Activated T-cell treated with anti-CD3 and anti-CD28 coated beads, Interleukin-2, amount 50 U/mL, for 72 hours (primary cell): ENCODE measurements at regions not wholly inside any gene's neighbourhood (a gene's known extent, or its start where the extent isn't known, plus 50 kb on each side); places are given as distances from the start of the nearest gene placed in this dataset.

Experiments
- ATAC-seq, 2 donors: fragments of 150-1000 bp; cut with Tn5 transposase; replicated peaks in 1 of 2; 2 replicates each; pipeline ENCODE4 v1.10.0; 2021; ENCODE audit warnings: moderate library complexity in 2 of 2, mild to moderate bottlenecking in 1 of 2
- DNase-seq, 2 donors: peaks; one replicate each; pipeline ENCODE4 v3.0.0; 2021 to 2022; ENCODE audit warnings: mixed read lengths in 1 of 2
- H3K27ac Mint-ChIP-seq: one replicate; pipeline ENCODE4 v1.8.0; 2022; ENCODE audit warnings: mild to moderate bottlenecking, moderate library complexity, mixed read lengths
- H3K27me3 Mint-ChIP-seq: one replicate; pipeline ENCODE4 v1.8.0; 2022; ENCODE audit warnings: low read depth, mixed read lengths
- H3K36me3 Mint-ChIP-seq, 2 donors: one replicate each; pipeline ENCODE4 v1.8.0; 2022; ENCODE audit warnings: mixed read lengths in 2 of 2, mild to moderate bottlenecking in 1 of 2; ENCODE audit not compliant: insufficient read depth in 2 of 2
- H3K4me1 Mint-ChIP-seq: one replicate; pipeline ENCODE4 v1.8.0; 2022; ENCODE audit warnings: low read depth, mixed read lengths
- H3K4me3 Mint-ChIP-seq, 2 donors: one replicate each; pipeline ENCODE4 v1.8.0; 2022; ENCODE audit warnings: mild to moderate bottlenecking in 2 of 2, mixed read lengths in 2 of 2, moderate library complexity in 2 of 2
- H3K9me3 Mint-ChIP-seq, 2 donors: one replicate each; pipeline ENCODE4 v1.8.0; 2022; ENCODE audit warnings: mixed read lengths in 2 of 2

- H3K4me1 Mint-ChIP-seq = no peaks in the 10 kb centered on the region
- no peaks in the 10 kb centered on the region for H3K9me3 Mint-ChIP-seq
- H3K4me3 Mint-ChIP-seq = no peak overlapping the region
- H3K36me3 Mint-ChIP-seq = no peaks in the 10 kb centered on the region
- H3K27me3 Mint-ChIP-seq = no peaks in the 10 kb centered on the region
- H3K27ac Mint-ChIP-seq = no peak overlapping the region
- DNase-seq = no peak
- ATAC-seq = no peak
Measured at GRCh38 chr3:103372031-103372430, 937.2 kb downstream of the ZPLD1 start.

GRCh38 chr3:103380391-103380790, 945.6 kb downstream of the ZPLD1 start:
- H3K36me3 Mint-ChIP-seq = no peaks in the 10 kb centered on the region
- no peak overlapping the region for H3K27ac Mint-ChIP-seq
- H3K4me3 Mint-ChIP-seq = no peak overlapping the region
- no peak for ATAC-seq
- no peaks in the 10 kb centered on the region for H3K27me3 Mint-ChIP-seq
- no peak for DNase-seq
- no peaks in the 10 kb centered on the region for H3K4me1 Mint-ChIP-seq
- peaks cover 0 to 2% of the 10 kb centered on the region in 2 donors for H3K9me3 Mint-ChIP-seq

- Mint-ChIP-seq H3K36me3 (no peaks in the 10 kb centered on the region), H3K4me1 (no peaks in the 10 kb centered on the region), H3K27me3 (no peaks in the 10 kb centered on the region), H3K9me3 (peaks cover 0 to 2% of the 10 kb centered on the region in 2 donors), H3K27ac (no peak overlapping the region), H3K4me3 (no peak overlapping the region)
- DNase-seq (no peak), ATAC-seq (no peak)
Measured at GRCh38 chr3:103381296-103382079, 946.7 kb downstream of the ZPLD1 start.

- no peaks in the 10 kb centered on the region for H3K4me1 Mint-ChIP-seq
- peaks cover 0 to 4% of the 10 kb centered on the region in 2 donors for H3K9me3 Mint-ChIP-seq
Measured at GRCh38 chr3:103385961-103386656, 951.3 kb downstream of the ZPLD1 start.

GRCh38 chr3:103388214-103388613, 953.4 kb downstream of the ZPLD1 start:
- Mint-ChIP-seq H3K27me3 (no peaks in the 10 kb centered on the region), H3K4me3 (no peak overlapping the region), H3K4me1 (no peaks in the 10 kb centered on the region), H3K9me3 (peaks cover 0 to 4% of the 10 kb centered on the region in 2 donors), H3K36me3 (no peaks in the 10 kb centered on the region), H3K27ac (no peak overlapping the region)
- ATAC-seq (no peak), DNase-seq (no peak)

More at GRCh38 chr3:103385961-103386656, 951.3 kb downstream of the ZPLD1 start:
- ATAC-seq = no peak
- Mint-ChIP-seq H3K27me3 (no peaks in the 10 kb centered on the region), H3K27ac (no peak overlapping the region), H3K36me3 (no peaks in the 10 kb centered on the region), H3K4me3 (no peak overlapping the region)
- no peak for DNase-seq

GRCh38 chr3:103389356-103389755, 954.5 kb downstream of the ZPLD1 start:
- no peaks in the 10 kb centered on the region for H3K27me3 Mint-ChIP-seq
- no peak overlapping the region for H3K4me3 Mint-ChIP-seq
- H3K4me1 Mint-ChIP-seq = no peaks in the 10 kb centered on the region
- H3K9me3 Mint-ChIP-seq = peaks cover 0 to 4% of the 10 kb centered on the region in 2 donors
- H3K36me3 Mint-ChIP-seq = no peaks in the 10 kb centered on the region
- no peak overlapping the region for H3K27ac Mint-ChIP-seq
- ATAC-seq = no peak
- DNase-seq = no peak

GRCh38 chr3:103393395-103394186, 958.8 kb downstream of the ZPLD1 start:
- ATAC-seq (no peak), DNase-seq (no peak)
- H3K27ac Mint-ChIP-seq = no peak overlapping the region
- H3K36me3 Mint-ChIP-seq = no peaks in the 10 kb centered on the region
- H3K27me3 Mint-ChIP-seq = no peaks in the 10 kb centered on the region
- no peak overlapping the region for H3K4me3 Mint-ChIP-seq
- peaks cover 1 to 4% of the 10 kb centered on the region in 2 donors for H3K9me3 Mint-ChIP-seq
- H3K4me1 Mint-ChIP-seq = no peaks in the 10 kb centered on the region

GRCh38 chr3:103403191-103403590, 968.4 kb downstream of the ZPLD1 start:
- Mint-ChIP-seq H3K4me3 (no peak overlapping the region), H3K4me1 (no peaks in the 10 kb centered on the region), H3K36me3 (no peaks in the 10 kb centered on the region), H3K27ac (no peak overlapping the region), H3K9me3 (peaks cover 0 to 2% of the 10 kb centered on the region in 2 donors), H3K27me3 (no peaks in the 10 kb centered on the region)
- DNase-seq (no peak), ATAC-seq (no peak)

- DNase-seq = no peak
- H3K36me3 Mint-ChIP-seq = no peaks in the 10 kb centered on the region
- no peak overlapping the region for H3K27ac Mint-ChIP-seq
- no peaks in the 10 kb centered on the region for H3K27me3 Mint-ChIP-seq
- no peaks in the 10 kb centered on the region for H3K4me1 Mint-ChIP-seq
- no peaks in the 10 kb centered on the region for H3K9me3 Mint-ChIP-seq
- ATAC-seq = no peak
- H3K4me3 Mint-ChIP-seq = no peak overlapping the region
Measured at GRCh38 chr3:103406320-103406850, 971.6 kb downstream of the ZPLD1 start.

GRCh38 chr3:103410231-103410630, 975.4 kb downstream of the ZPLD1 start:
- Mint-ChIP-seq H3K4me3 (no peak overlapping the region), H3K27me3 (no peaks in the 10 kb centered on the region), H3K4me1 (no peaks in the 10 kb centered on the region), H3K9me3 (peaks cover 0 to 4% of the 10 kb centered on the region in 2 donors), H3K27ac (no peak overlapping the region), H3K36me3 (no peaks in the 10 kb centered on the region)
- DNase-seq = no peak
- no peak for ATAC-seq

GRCh38 chr3:103421460-103421859, 986.6 kb downstream of the ZPLD1 start:
- H3K9me3 Mint-ChIP-seq = peaks cover 0 to 2% of the 10 kb centered on the region in 2 donors
- H3K36me3 Mint-ChIP-seq = no peaks in the 10 kb centered on the region
- DNase-seq (no peak), ATAC-seq (no peak)
- no peaks in the 10 kb centered on the region for H3K4me1 Mint-ChIP-seq
- H3K27ac Mint-ChIP-seq = no peak overlapping the region
- H3K4me3 Mint-ChIP-seq = no peak overlapping the region
- H3K27me3 Mint-ChIP-seq = no peaks in the 10 kb centered on the region

GRCh38 chr3:103437883-103438282, 1003.1 kb downstream of the ZPLD1 start:
- H3K4me1 Mint-ChIP-seq = no peaks in the 10 kb centered on the region

More at GRCh38 chr3:103437883-103438282, 1003.1 kb downstream of the ZPLD1 start:
- H3K9me3 Mint-ChIP-seq = peaks cover 0 to 4% of the 10 kb centered on the region in 2 donors
- ATAC-seq (no peak), DNase-seq (no peak)
- no peak overlapping the region for H3K27ac Mint-ChIP-seq
- no peak overlapping the region for H3K4me3 Mint-ChIP-seq
- no peaks in the 10 kb centered on the region for H3K36me3 Mint-ChIP-seq
- no peaks in the 10 kb centered on the region for H3K27me3 Mint-ChIP-seq
